ENCODE measurements at regions not wholly inside any gene's neighbourhood (a gene's known extent, or its start where the extent isn't known, plus 50 kb on each side); places are given as distances from the start of the nearest gene placed in this dataset.
"Not testable (repeated sequence)": the region's sequence is repeated elsewhere in the genome, so short reads cannot be mapped to it uniquely, and the experiment has no call there.

DNA sequence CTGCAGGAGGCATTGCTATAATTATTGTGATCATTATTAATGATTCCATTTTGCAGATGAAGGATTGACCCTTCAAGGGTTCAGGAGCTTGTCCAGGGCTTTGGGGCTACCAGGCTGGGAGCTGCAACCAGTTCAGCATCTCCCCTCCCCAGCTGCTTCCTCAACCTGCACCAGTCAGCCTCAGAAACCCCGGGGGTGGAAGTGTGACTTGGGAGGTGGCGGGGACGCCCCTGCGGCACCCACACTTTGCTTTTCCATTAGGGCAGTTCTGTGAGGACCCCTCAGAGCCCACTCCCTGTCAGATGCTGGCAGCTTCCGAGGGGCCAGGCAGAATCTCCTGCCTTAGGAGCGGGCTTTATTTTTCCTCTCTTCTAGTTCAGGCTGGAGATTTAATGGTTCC is 85.6 kb downstream of the OLFM1 start:
- H3K27me3 ChIP-seq (ENCODE audit: control insufficient read depth, insufficient read depth, low read length), result no peaks in the 10 kb centered on the region
- H3K4me3 ChIP-seq (ENCODE audit: insufficient read depth, low read depth, low read length), result no peak overlapping the region
- H3K36me3 ChIP-seq (replicated peaks; ENCODE audit: control insufficient read depth, insufficient read depth, low read length), result no peaks in the 10 kb centered on the region
- DNase-seq, result no peak

- H3K27me3 ChIP-seq (ENCODE audit: control insufficient read depth, insufficient read depth, low read length), result no peaks in the 10 kb centered on the region
- no peak for DNase-seq
- no peak overlapping the region for H3K4me3 ChIP-seq (ENCODE audit: insufficient read depth, low read depth, low read length)
- H3K36me3 ChIP-seq (replicated peaks; ENCODE audit: control insufficient read depth, insufficient read depth, low read length), result no peaks in the 10 kb centered on the region
These were observed 86.8 kb downstream of the OLFM1 start for GRCh38 chr9:135174248-135174647.

DNA sequence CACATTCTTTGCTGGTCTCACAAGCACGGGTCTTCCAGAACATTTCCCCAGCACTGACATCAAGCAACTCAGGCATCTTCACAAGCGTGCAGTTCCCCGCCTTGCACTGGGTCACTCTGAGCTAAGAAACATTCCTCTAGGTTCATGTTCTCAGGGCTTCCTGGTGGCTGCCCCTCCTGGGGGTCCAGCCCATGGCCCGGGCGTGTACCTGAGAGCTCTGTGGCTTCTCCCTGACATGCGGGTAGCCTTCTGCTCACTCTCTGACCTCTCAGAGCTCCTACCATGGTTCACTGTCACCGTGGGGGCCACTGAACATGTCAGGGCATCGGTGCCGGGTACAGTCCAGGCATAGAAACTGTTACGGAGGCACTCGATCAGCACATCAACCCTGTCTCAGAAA is 87.5 kb downstream of the OLFM1 start:
- Histone ChIP-seq H3K4me3 (ENCODE audit: insufficient read depth, low read depth, low read length) (no peak overlapping the region), H3K36me3 (replicated peaks; ENCODE audit: control insufficient read depth, insufficient read depth, low read length) (no peaks in the 10 kb centered on the region), H3K27me3 (ENCODE audit: control insufficient read depth, insufficient read depth, low read length) (no peaks in the 10 kb centered on the region)
- no peak for DNase-seq

DNA sequence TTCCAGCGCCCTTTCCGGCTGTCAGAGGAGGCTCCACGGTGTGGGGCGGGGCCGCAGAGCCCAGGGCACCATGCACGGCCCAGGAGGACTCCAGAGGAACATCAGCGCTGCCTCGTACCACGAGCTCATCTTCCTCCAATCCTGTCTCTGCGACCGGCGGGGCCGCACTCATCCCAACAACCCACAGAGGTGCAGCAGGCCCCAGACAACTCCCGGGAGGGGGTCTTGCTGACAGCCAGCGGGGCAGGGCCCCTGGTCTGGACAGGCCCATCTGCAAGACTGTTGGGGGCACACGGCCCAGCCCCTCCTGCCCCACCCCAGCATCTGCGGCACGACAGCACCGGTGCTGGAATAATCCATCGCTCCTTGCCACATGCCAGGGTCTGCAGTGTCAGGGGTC is 88.8 kb downstream of the OLFM1 start:
- DNase-seq, result peak; percentile 54
- no peaks in the 10 kb centered on the region for H3K27me3 ChIP-seq (ENCODE audit: control insufficient read depth, insufficient read depth, low read length)
- no peak overlapping the region for H3K4me3 ChIP-seq (ENCODE audit: insufficient read depth, low read depth, low read length)
- H3K36me3 ChIP-seq (replicated peaks; ENCODE audit: control insufficient read depth, insufficient read depth, low read length), result no peaks in the 10 kb centered on the region

- not testable (repeated sequence) for H3K4me3 ChIP-seq (ENCODE audit: insufficient read depth, low read depth, low read length); DNase-seq; H3K36me3 ChIP-seq (replicated peaks; ENCODE audit: control insufficient read depth, insufficient read depth, low read length); H3K27me3 ChIP-seq (ENCODE audit: control insufficient read depth, insufficient read depth, low read length)
These were observed 90.1 kb downstream of the OLFM1 start for GRCh38 chr9:135177562-135177961.

GRCh38 chr9:135178498-135178897 is 91.0 kb downstream of the OLFM1 start:
- no peak overlapping the region for H3K4me3 ChIP-seq (ENCODE audit: insufficient read depth, low read depth, low read length)
- no peaks in the 10 kb centered on the region for H3K36me3 ChIP-seq (replicated peaks; ENCODE audit: control insufficient read depth, insufficient read depth, low read length)
- DNase-seq, result no peak
- H3K27me3 ChIP-seq (ENCODE audit: control insufficient read depth, insufficient read depth, low read length), result no peaks in the 10 kb centered on the region

DNA sequence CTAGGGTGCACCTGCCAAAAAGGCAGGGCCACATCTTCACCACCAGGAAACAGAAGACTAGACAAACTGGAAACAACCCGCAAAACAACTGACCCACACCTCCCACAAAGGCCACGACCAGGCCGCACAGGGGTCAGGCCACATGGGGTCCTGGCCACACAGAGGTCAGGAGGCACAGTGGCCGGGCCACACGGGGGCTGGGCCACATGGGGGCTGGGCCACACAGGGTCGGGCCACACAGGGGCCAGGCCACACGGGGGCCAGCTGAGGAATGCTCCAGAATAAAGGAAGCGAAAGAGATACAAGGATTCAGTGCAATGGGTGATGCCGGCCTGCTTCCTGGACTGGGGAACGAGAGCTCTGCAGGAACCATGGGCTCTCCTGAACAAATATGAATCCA is 91.6 kb downstream of the OLFM1 start:
- H3K4me3 ChIP-seq (ENCODE audit: insufficient read depth, low read depth, low read length), result no peak overlapping the region
- no peak for DNase-seq
- H3K36me3 ChIP-seq (replicated peaks; ENCODE audit: control insufficient read depth, insufficient read depth, low read length), result no peaks in the 10 kb centered on the region
- no peaks in the 10 kb centered on the region for H3K27me3 ChIP-seq (ENCODE audit: control insufficient read depth, insufficient read depth, low read length)

DNA sequence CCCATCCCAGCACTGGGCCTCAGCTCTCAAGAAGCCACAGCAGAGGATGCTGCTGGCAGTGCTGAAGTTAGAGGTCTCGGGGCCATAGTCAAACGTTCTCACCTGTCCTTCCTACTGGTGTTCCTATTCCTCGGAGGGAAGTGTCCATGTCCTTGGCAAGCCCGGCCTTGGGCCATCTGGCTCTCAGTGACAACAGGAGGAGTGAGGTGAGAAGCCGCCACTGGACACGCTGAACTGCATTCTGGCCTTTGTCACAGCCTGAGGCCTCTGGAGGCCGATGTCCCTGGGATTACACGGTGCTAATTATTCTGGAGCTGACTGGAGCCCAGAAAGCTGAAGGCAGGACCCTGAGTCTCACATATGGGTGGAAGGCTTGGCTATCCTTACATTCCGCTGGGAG is 92.5 kb downstream of the OLFM1 start:
- H3K27me3 ChIP-seq (ENCODE audit: control insufficient read depth, insufficient read depth, low read length), result no peaks in the 10 kb centered on the region
- no peak for DNase-seq
- no peaks in the 10 kb centered on the region for H3K36me3 ChIP-seq (replicated peaks; ENCODE audit: control insufficient read depth, insufficient read depth, low read length)
- H3K4me3 ChIP-seq (ENCODE audit: insufficient read depth, low read depth, low read length), result no peak overlapping the region

GRCh38 chr9:135180586-135180985 is 93.1 kb downstream of the OLFM1 start:
- Histone ChIP-seq H3K4me3 (ENCODE audit: insufficient read depth, low read depth, low read length) (no peak overlapping the region), H3K36me3 (replicated peaks; ENCODE audit: control insufficient read depth, insufficient read depth, low read length) (no peaks in the 10 kb centered on the region), H3K27me3 (ENCODE audit: control insufficient read depth, insufficient read depth, low read length) (no peaks in the 10 kb centered on the region)
- no peak for DNase-seq

DNA sequence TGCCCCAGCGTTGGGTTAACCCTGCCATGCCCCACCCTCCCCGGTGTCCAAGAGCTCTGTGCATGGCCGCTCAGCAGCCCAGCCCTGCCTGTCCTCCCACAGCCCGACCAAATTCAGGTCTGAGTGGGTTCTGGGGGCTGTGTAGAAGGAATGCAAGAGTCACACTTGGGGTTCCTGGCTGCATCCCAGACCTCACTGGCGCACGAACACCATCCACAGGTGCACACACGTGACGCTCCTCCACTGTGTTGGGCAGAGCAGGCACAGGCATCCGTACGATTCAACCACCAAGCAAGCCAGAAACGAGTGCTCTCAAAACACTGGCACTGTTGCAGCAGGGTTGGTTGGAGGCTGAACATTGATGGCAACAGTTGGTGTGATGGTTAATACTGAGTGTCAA is 93.9 kb downstream of the OLFM1 start:
- DNase-seq, result no peak
- no peaks in the 10 kb centered on the region for H3K36me3 ChIP-seq (replicated peaks; ENCODE audit: control insufficient read depth, insufficient read depth, low read length)
- no peak overlapping the region for H3K4me3 ChIP-seq (ENCODE audit: insufficient read depth, low read depth, low read length)
- no peaks in the 10 kb centered on the region for H3K27me3 ChIP-seq (ENCODE audit: control insufficient read depth, insufficient read depth, low read length)

DNA sequence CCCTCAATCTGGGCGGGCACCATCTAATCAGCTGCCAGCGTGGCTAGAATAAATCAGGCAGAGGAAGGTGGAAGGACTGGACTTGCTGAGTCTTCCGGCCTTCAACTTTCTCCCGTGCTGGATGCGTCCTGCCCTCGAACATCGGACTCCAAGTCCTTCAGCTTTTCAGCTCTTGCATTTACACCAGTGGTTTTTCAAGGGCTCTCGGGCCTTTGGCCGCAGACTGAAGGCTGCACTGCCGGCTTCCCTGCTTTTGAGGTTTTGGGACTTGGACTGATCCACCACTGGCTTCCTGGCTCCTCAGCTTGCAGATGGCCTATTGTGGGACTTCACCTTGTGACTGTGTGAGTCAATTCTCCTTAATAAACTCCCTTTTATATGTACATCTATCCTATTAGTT is 94.4 kb downstream of the OLFM1 start:
- H3K36me3 ChIP-seq (replicated peaks; ENCODE audit: control insufficient read depth, insufficient read depth, low read length); H3K4me3 ChIP-seq (ENCODE audit: insufficient read depth, low read depth, low read length); H3K27me3 ChIP-seq (ENCODE audit: control insufficient read depth, insufficient read depth, low read length); DNase-seq: not testable (repeated sequence)

- Histone ChIP-seq H3K4me3 (ENCODE audit: insufficient read depth, low read depth, low read length) (no peak overlapping the region), H3K27me3 (ENCODE audit: control insufficient read depth, insufficient read depth, low read length) (no peaks in the 10 kb centered on the region), H3K36me3 (replicated peaks; ENCODE audit: control insufficient read depth, insufficient read depth, low read length) (no peaks in the 10 kb centered on the region)
- no peak for DNase-seq
These were observed 95.6 kb downstream of the OLFM1 start for GRCh38 chr9:135183069-135183468.

DNA sequence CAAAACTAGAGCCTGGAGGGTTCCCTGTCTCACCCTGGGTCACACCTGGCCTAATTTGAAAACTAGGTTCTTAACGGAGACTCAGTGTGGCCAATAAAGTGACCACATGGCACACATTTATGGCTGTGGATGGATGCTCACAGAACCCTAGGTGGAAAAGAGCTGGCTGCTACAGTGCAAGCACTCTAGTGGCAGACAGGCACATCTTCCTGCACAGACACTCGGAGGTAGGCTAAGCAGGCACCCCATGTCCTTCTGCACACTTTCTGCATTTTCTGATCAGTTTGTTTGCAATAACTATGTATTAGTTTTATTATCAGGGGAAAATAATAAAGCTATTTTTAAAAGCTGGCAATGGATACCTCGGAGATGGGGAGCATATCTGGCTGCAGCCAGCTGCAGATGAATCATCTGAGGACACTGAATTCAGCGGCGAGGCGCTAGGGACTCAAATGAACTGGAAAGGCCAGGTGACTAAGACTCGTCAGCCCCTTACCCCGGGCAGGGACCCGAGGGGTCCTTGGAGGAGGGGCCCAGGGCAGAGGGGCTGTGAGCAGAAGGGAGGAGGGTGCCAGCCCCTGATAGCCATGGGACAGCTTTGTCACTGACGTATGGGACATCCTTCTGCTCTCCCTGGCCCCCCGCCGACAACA is 96.2 kb downstream of the OLFM1 start:
- DNase-seq, result no peak
- Histone ChIP-seq H3K27me3 (ENCODE audit: control insufficient read depth, insufficient read depth, low read length) (no peaks in the 10 kb centered on the region), H3K36me3 (replicated peaks; ENCODE audit: control insufficient read depth, insufficient read depth, low read length) (no peaks in the 10 kb centered on the region), H3K4me3 (ENCODE audit: insufficient read depth, low read depth, low read length) (no peak overlapping the region)

GRCh38 chr9:135184181-135185053 is 96.9 kb downstream of the OLFM1 start:
- no peak for DNase-seq
- Histone ChIP-seq H3K36me3 (replicated peaks; ENCODE audit: control insufficient read depth, insufficient read depth, low read length) (no peaks in the 10 kb centered on the region), H3K27me3 (ENCODE audit: control insufficient read depth, insufficient read depth, low read length) (no peaks in the 10 kb centered on the region), H3K4me3 (ENCODE audit: insufficient read depth, low read depth, low read length) (no peak overlapping the region)

- Histone ChIP-seq H3K27me3 (ENCODE audit: control insufficient read depth, insufficient read depth, low read length) (no peaks in the 10 kb centered on the region), H3K4me3 (ENCODE audit: insufficient read depth, low read depth, low read length) (no peak overlapping the region), H3K36me3 (replicated peaks; ENCODE audit: control insufficient read depth, insufficient read depth, low read length) (no peaks in the 10 kb centered on the region)
- DNase-seq, result peak; percentile 82
These were observed 97.6 kb downstream of the OLFM1 start for GRCh38 chr9:135185060-135185459.

Data from H7 (cell line).